Osteoblast (primary cell): ENCODE measurements at regions not wholly inside any gene's neighbourhood (a gene's known extent, or its start where the extent isn't known, plus 50 kb on each side); places are given as distances from the start of the nearest gene placed in this dataset.

Source experiments
- DNase-seq: peaks from one replicate; pipeline ENCODE4 v3.0.0; 2011; ENCODE audit warnings: low spot score, mixed read lengths; ENCODE audit not compliant: insufficient read length; ENCODE audit errors: missing footprints
- H2AFZ ChIP-seq: 2 replicates; pipeline ENCODE4 v1.6.0; 2011; ENCODE audit warnings: mild to moderate bottlenecking, low read length
- H3K27ac ChIP-seq: 2 replicates; pipeline ENCODE4 v1.5.1; 2011; ENCODE audit warnings: mild to moderate bottlenecking, low read depth, low read length, moderate library complexity
- H3K27me3 ChIP-seq: 2 replicates; pipeline ENCODE4 v1.6.0; 2012; ENCODE audit warnings: mild to moderate bottlenecking, control low read depth, inconsistent platforms, low read length, moderate library complexity; ENCODE audit not compliant: insufficient read depth
- H3K36me3 ChIP-seq: 2 replicates; pipeline ENCODE4 v1.5.1; 2011; ENCODE audit warnings: mild to moderate bottlenecking, low read length, control low read depth, moderate library complexity; ENCODE audit not compliant: insufficient read depth
- H3K4me1 ChIP-seq: 2 replicates; pipeline ENCODE4 v1.5.1; 2011; ENCODE audit warnings: mild to moderate bottlenecking, low read length, control low read depth, moderate library complexity; ENCODE audit not compliant: insufficient read depth
- H3K4me2 ChIP-seq: 2 replicates; pipeline ENCODE4 v1.6.0; 2011; ENCODE audit warnings: mild to moderate bottlenecking, low read length; ENCODE audit not compliant: insufficient read depth
- H3K4me3 ChIP-seq: fragments of 200-600 bp; sonication (generic); 3 replicates; pipeline ENCODE4 v1.5.1; 2012; ENCODE audit warnings: mild to moderate bottlenecking, low read length, inconsistent platforms; ENCODE audit not compliant: insufficient read depth
- H3K79me2 ChIP-seq: 2 replicates; pipeline ENCODE4 v1.6.0; 2012; ENCODE audit warnings: mild to moderate bottlenecking, low read length, control low read depth, inconsistent platforms; ENCODE audit not compliant: insufficient read depth
- H3K9me3 ChIP-seq: 2 replicates; pipeline ENCODE4 v1.5.1; 2011; ENCODE audit warnings: low read depth, low read length, control low read depth
- H4K20me1 ChIP-seq: 2 replicates; pipeline ENCODE4 v1.6.0; 2012; ENCODE audit warnings: mild to moderate bottlenecking, low read length, control low read depth; ENCODE audit not compliant: insufficient read depth
- CTCF ChIP-seq: IDR thresholded peaks from 2 replicates; pipeline ENCODE4 v1.5.1; 2011; ENCODE audit warnings: mild to moderate bottlenecking, low read depth, low read length, moderate library complexity; ENCODE audit errors: extremely low read depth

GRCh38 chr11:95429376-95429907, 198.4 kb upstream of the SESN3 start:
- Histone ChIP-seq H3K79me2 (no peaks in the 10 kb centered on the region), H3K4me3 (no peak overlapping the region), H2AFZ (no peak overlapping the region), H3K4me1 (no peaks in the 10 kb centered on the region), H3K9me3 (no peaks in the 10 kb centered on the region), H3K4me2 (no peak overlapping the region), H4K20me1 (no peaks in the 10 kb centered on the region), H3K27me3 (no peaks in the 10 kb centered on the region), H3K27ac (no peak overlapping the region), H3K36me3 (no peaks in the 10 kb centered on the region)
- no peak for DNase-seq
- no peak for TF ChIP-seq CTCF

DNA sequence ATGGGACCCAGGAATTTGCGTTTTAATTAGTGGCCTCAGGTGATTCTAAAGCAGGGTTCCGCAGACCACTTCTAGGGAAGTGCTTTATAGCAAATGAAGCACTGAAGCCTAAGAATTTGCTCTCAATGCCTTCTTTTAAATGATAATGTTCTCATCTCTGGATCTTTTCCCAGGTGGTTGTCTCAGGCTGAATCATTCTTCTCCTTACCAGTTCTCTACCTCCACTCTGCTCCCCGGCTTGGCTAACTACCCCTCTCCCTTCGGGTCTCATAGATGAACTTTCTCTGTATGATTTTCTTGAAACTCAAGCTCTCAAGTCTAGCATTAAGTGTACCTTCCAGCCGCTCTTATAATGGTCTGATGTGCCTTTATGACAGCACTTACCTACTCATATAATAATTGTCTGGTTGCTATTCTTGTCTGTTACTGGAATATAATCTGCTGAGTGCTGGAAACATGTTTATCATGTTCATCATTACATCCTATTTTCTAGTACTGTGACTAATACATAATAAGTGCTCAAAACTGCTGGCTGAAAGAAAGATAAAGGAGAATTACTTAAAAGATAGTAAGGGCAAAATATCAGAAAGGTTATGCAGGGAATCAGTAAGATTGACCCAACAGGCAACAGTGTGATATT, 195.9 kb upstream of the SESN3 start:
- Histone ChIP-seq H3K36me3 (no peaks in the 10 kb centered on the region), H3K4me1 (no peaks in the 10 kb centered on the region), H3K79me2 (no peaks in the 10 kb centered on the region), H3K4me2 (no peak overlapping the region), H3K4me3 (no peak overlapping the region), H3K27me3 (no peaks in the 10 kb centered on the region), H2AFZ (no peak overlapping the region), H3K27ac (no peak overlapping the region), H3K9me3 (no peaks in the 10 kb centered on the region), H4K20me1 (no peaks in the 10 kb centered on the region)
- no peak for DNase-seq
- TF ChIP-seq CTCF: no peak

- Histone ChIP-seq H3K4me3 (no peak overlapping the region), H3K4me2 (no peak overlapping the region), H3K4me1 (peaks cover 9% of the 10 kb centered on the region), H3K79me2 (no peaks in the 10 kb centered on the region), H3K36me3 (no peaks in the 10 kb centered on the region), H3K27me3 (no peaks in the 10 kb centered on the region), H3K9me3 (no peaks in the 10 kb centered on the region), H2AFZ (no peak overlapping the region), H4K20me1 (no peaks in the 10 kb centered on the region), H3K27ac (no peak overlapping the region)
- no peak for TF ChIP-seq CTCF
- DNase-seq: peak; percentile 44
Observed at GRCh38 chr11:95419915-95420314, 188.9 kb upstream of the SESN3 start.

DNA sequence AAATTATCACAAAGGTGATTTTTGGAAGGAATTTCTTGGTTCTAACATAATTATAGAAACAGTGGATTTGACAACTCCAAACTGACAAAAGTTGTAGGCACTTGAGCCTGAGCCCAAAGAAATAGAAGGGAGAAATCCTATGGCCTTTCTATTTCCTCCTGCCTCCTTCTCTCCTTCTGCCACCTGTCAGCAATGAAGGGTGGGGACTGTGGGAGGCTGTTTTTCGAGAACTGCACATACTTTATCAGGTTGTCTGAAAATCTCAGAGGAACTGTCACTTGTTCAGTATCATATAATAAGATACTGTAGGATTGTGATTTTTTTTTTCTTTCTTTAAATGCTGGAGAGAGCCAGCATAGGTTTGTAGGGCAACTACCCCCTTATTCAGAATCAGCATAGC, 187.9 kb upstream of the SESN3 start:
- Histone ChIP-seq H2AFZ (no peak overlapping the region), H3K27me3 (no peaks in the 10 kb centered on the region), H3K36me3 (no peaks in the 10 kb centered on the region), H3K4me1 (peaks cover 9% of the 10 kb centered on the region), H3K4me2 (no peak overlapping the region), H3K27ac (no peak overlapping the region), H3K4me3 (no peak overlapping the region), H3K79me2 (no peaks in the 10 kb centered on the region), H4K20me1 (no peaks in the 10 kb centered on the region), H3K9me3 (no peaks in the 10 kb centered on the region)
- no peak for DNase-seq
- no peak for TF ChIP-seq CTCF
